ENCODE measurements at regions not wholly inside any gene's neighbourhood (a gene's known extent, or its start where the extent isn't known, plus 50 kb on each side); places are given as distances from the start of the nearest gene placed in this dataset.

GRCh38 chr9:106733828-106734380 lies 129.1 kb upstream of the ZNF462 start:
- no peak for FAIRE-seq

GRCh38 chr9:106737516-106737915 lies 125.5 kb upstream of the ZNF462 start:
- FAIRE-seq (no peak), DNase-seq (ENCODE audit: low read depth) (no peak)
- H3K27me3 ChIP-seq (ENCODE audit: control insufficient read depth, insufficient read depth, low read length): no peaks in the 10 kb centered on the region
- H3K36me3 ChIP-seq (ENCODE audit: control insufficient read depth, insufficient read depth, low read length): no peaks in the 10 kb centered on the region
- TF ChIP-seq CTCF (IDR thresholded peaks at IDR 0.05; ENCODE audit: insufficient read depth, low read length, severe bottlenecking): no peak
- no peak overlapping the region for H3K4me3 ChIP-seq (ENCODE audit: low read depth, low read length)

More at GRCh38 chr9:106733828-106734380, 129.1 kb upstream of the ZNF462 start:
- no peak for TF ChIP-seq CTCF (IDR thresholded peaks at IDR 0.05; ENCODE audit: insufficient read depth, low read length, severe bottlenecking)
- no peak overlapping the region for H3K4me3 ChIP-seq (ENCODE audit: low read depth, low read length)
- no peaks in the 10 kb centered on the region for H3K36me3 ChIP-seq (ENCODE audit: control insufficient read depth, insufficient read depth, low read length)
- DNase-seq (ENCODE audit: low read depth): no peak
- no peaks in the 10 kb centered on the region for H3K27me3 ChIP-seq (ENCODE audit: control insufficient read depth, insufficient read depth, low read length)

- no peak overlapping the region for H3K4me3 ChIP-seq (ENCODE audit: low read depth, low read length)
- no peaks in the 10 kb centered on the region for H3K27me3 ChIP-seq (ENCODE audit: control insufficient read depth, insufficient read depth, low read length)
- DNase-seq (ENCODE audit: low read depth) (no peak), FAIRE-seq (no peak)
- no peaks in the 10 kb centered on the region for H3K36me3 ChIP-seq (ENCODE audit: control insufficient read depth, insufficient read depth, low read length)
- TF ChIP-seq CTCF (IDR thresholded peaks at IDR 0.05; ENCODE audit: insufficient read depth, low read length, severe bottlenecking): no peak
These were observed 124.9 kb upstream of the ZNF462 start for GRCh38 chr9:106738109-106738508.

- no peak for TF ChIP-seq CTCF (IDR thresholded peaks at IDR 0.05; ENCODE audit: insufficient read depth, low read length, severe bottlenecking)
- FAIRE-seq: no peak
These were observed 117.5 kb upstream of the ZNF462 start for GRCh38 chr9:106745457-106745856.

GRCh38 chr9:106745876-106746275 lies 117.1 kb upstream of the ZNF462 start:
- Histone ChIP-seq H3K36me3 (ENCODE audit: control insufficient read depth, insufficient read depth, low read length) (no peaks in the 10 kb centered on the region), H3K27me3 (ENCODE audit: control insufficient read depth, insufficient read depth, low read length) (no peaks in the 10 kb centered on the region), H3K4me3 (ENCODE audit: low read depth, low read length) (no peak overlapping the region)
- no peak for TF ChIP-seq CTCF (IDR thresholded peaks at IDR 0.05; ENCODE audit: insufficient read depth, low read length, severe bottlenecking)
- FAIRE-seq (no peak), DNase-seq (ENCODE audit: low read depth) (no peak)

More at GRCh38 chr9:106745457-106745856, 117.5 kb upstream of the ZNF462 start:
- H3K27me3 ChIP-seq (ENCODE audit: control insufficient read depth, insufficient read depth, low read length): no peaks in the 10 kb centered on the region
- no peak overlapping the region for H3K4me3 ChIP-seq (ENCODE audit: low read depth, low read length)
- peak; percentile 78 for DNase-seq (ENCODE audit: low read depth)
- no peaks in the 10 kb centered on the region for H3K36me3 ChIP-seq (ENCODE audit: control insufficient read depth, insufficient read depth, low read length)

GRCh38 chr9:106751681-106752080 lies 111.3 kb upstream of the ZNF462 start:
- H3K4me3 ChIP-seq (ENCODE audit: low read depth, low read length): no peak overlapping the region
- H3K36me3 ChIP-seq (ENCODE audit: control insufficient read depth, insufficient read depth, low read length): no peaks in the 10 kb centered on the region
- H3K27me3 ChIP-seq (ENCODE audit: control insufficient read depth, insufficient read depth, low read length): no peaks in the 10 kb centered on the region
- DNase-seq (ENCODE audit: low read depth): no peak
- FAIRE-seq: no peak
- no peak for TF ChIP-seq CTCF (IDR thresholded peaks at IDR 0.05; ENCODE audit: insufficient read depth, low read length, severe bottlenecking)
